ENCODE measurements at regions not wholly inside any gene's neighbourhood (a gene's known extent, or its start where the extent isn't known, plus 50 kb on each side); places are given as distances from the start of the nearest gene placed in this dataset.
A peak's percentile ranks its signal among the peaks of the same experiment; 100 is the strongest.

DNA sequence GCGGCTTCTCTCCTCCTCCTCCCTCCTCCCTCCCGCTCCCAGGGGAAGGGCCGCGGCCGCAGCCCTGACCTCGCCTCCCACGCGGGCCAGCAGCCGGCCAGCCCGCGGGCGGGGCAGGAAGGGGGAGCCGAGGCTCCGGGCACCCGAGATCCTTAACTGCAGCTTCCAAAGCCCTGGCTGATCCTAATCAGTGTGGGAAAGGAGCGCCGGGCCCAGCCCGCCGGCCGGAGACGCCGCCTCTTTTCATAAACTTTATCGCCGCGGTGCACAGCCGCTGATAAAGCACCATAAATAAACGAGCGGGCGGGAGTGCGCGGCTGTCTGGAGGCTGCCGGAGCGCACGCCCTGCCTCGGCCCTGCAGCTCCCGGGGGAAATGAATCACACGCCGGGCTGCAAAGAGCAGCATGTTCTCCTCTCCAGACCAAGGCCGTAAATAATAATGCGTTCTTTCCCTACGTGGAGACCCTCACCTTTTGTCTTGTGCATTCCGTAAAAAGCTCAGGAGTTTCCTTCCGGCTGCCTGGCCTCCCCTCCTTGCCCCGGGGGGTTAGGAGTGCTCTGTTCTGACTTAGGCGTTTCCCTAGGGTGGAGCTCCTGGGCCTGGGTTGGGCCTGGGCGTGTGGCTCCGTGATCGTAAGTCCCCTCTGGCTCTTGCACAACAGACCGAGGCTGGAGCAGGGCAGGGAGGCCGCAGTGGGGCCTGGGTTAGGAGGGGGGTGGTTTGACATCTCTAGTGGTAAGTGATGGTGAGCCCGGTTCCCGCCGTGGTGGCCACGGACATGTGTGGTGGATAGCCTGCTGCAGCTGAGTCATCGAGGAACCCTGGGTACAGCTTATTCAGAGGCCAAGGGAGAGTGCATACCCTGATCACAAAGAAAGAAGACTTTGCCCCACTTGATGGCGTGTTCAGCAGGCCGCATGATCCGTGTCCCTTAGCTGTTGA is 132.6 kb upstream of the HES1 start:
- TF ChIP-seq POLR2A (IDR thresholded peaks at IDR 0.05; ENCODE audit: low read depth): no peak
- TF ChIP-seq, protein P1, sequence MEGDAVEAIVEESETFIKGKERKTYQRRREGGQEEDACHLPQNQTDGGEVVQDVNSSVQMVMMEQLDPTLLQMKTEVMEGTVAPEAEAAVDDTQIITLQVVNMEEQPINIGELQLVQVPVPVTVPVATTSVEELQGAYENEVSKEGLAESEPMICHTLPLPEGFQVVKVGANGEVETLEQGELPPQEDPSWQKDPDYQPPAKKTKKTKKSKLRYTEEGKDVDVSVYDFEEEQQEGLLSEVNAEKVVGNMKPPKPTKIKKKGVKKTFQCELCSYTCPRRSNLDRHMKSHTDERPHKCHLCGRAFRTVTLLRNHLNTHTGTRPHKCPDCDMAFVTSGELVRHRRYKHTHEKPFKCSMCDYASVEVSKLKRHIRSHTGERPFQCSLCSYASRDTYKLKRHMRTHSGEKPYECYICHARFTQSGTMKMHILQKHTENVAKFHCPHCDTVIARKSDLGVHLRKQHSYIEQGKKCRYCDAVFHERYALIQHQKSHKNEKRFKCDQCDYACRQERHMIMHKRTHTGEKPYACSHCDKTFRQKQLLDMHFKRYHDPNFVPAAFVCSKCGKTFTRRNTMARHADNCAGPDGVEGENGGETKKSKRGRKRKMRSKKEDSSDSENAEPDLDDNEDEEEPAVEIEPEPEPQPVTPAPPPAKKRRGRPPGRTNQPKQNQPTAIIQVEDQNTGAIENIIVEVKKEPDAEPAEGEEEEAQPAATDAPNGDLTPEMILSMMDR (IDR thresholded peaks at IDR 0.05): no peak
- peak; percentile 47 to 65 for TF ChIP-seq POLR2AphosphoS5 (IDR thresholded peaks at IDR 0.05)
